Activated CD4-positive, alpha-beta T cell treated with anti-CD3 and anti-CD28 coated beads for 36 hours (primary cell): ENCODE measurements at regions not wholly inside any gene's neighbourhood (a gene's known extent, or its start where the extent isn't known, plus 50 kb on each side); places are given as distances from the start of the nearest gene placed in this dataset.
A peak's percentile ranks its signal among the peaks of the same experiment; 100 is the strongest.

ENCODE experiments used
- ATAC-seq: fragments of 200-7000 bp; cut with Tn5 transposase; one replicate; pipeline ENCODE4 v1.10.0; 2021; ENCODE audit warnings: mild to moderate bottlenecking, moderate library complexity
- CTCF ChIA-PET: fragments of 350-600 bp; sonication (Branson Sonifier 250); formaldehyde crosslinking; loops from one replicate; lab custom pipeline; 2021; ENCODE audit warnings: antibody characterized with exemption; lab: Charles Lee
- POLR2A ChIA-PET: fragments of 350-600 bp; sonication (Branson Sonifier 250); formaldehyde crosslinking; loops from one replicate; lab custom pipeline; 2021; ENCODE audit warnings: antibody characterized with exemption, inconsistent platforms; lab: Charles Lee
- DNase-seq: peaks from one replicate; pipeline ENCODE4 v3.0.0-alpha.2; 2020
- H3K27ac Mint-ChIP-seq: one replicate; pipeline ENCODE4 v1.8.0; 2021; ENCODE audit warnings: mixed read lengths
- H3K27me3 Mint-ChIP-seq: one replicate; pipeline ENCODE4 v1.8.0; 2021; ENCODE audit warnings: mixed read lengths
- H3K36me3 Mint-ChIP-seq: one replicate; pipeline ENCODE4 v1.8.0; 2021; ENCODE audit warnings: low read depth, mixed read lengths
- H3K4me1 Mint-ChIP-seq: one replicate; pipeline ENCODE4 v1.8.0; 2021; ENCODE audit warnings: mixed read lengths
- H3K4me3 Mint-ChIP-seq: one replicate; pipeline ENCODE4 v1.8.0; 2021; ENCODE audit warnings: mild to moderate bottlenecking, moderate library complexity, mixed read lengths
- H3K9me3 Mint-ChIP-seq: one replicate; pipeline ENCODE4 v1.8.0; 2021; ENCODE audit warnings: low read depth, mixed read lengths
- intact Hi-C, 2 experiments: fragments of 100-400 bp; cut with DNase I in 1 of 2; cut with micrococcal nuclease in 1 of 2; formaldehyde crosslinking; loops; one replicate each; pipeline versions ENCODE4 v1.14.2 to v1.15.1; 2022 to 2024; cut with DNase I, micrococcal nuclease

DNA sequence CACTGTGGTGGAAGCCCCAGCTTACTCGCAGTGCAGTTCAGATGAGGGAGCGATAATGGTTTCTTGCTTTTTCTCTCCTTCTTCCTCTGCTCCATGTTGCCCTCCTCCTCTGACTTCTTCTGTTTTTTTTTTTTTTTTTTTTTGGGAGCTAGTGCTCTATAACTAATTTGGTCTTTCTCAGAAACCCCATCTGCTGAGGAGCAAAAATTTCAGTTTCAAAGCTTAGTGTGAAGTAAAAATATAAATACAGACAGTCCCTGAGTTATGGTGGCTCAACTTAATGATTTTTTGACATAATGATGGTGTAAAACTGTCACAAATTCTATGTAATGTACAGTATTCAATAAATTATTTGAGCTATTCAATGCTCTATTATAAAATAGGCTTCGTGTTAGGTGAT is 120.7 kb downstream of the TBX19 start:
- no peak for ATAC-seq
- no peak overlapping the region for H3K4me3 Mint-ChIP-seq
- intact Hi-C loops = no loop called here
- no peaks in the 10 kb centered on the region for H3K27me3 Mint-ChIP-seq
- H3K4me1 Mint-ChIP-seq = peaks cover 12% of the 10 kb centered on the region
- ChIA-PET CTCF (interaction anchor here (0.9 kb wide), 1 partner anchor 19 kb away, joined by 4 read pairs; no protein-coding TSS in a partner anchor), POLR2A (interaction anchor here (0.7 kb wide), 1 partner anchor 42 kb away, joined by 4 read pairs; no protein-coding TSS in a partner anchor)
- no peak for DNase-seq
- H3K27ac Mint-ChIP-seq = no peak overlapping the region
- no peaks in the 10 kb centered on the region for H3K9me3 Mint-ChIP-seq
- H3K36me3 Mint-ChIP-seq = no peaks in the 10 kb centered on the region

GRCh38 chr1:168400139-168400538 is 119.5 kb downstream of the TBX19 start:
- Mint-ChIP-seq H3K4me3 (no peak overlapping the region), H3K27me3 (no peaks in the 10 kb centered on the region), H3K9me3 (no peaks in the 10 kb centered on the region), H3K27ac (no peak overlapping the region), H3K36me3 (no peaks in the 10 kb centered on the region), H3K4me1 (peaks cover 12% of the 10 kb centered on the region)
- DNase-seq (no peak), ATAC-seq (peak; percentile 63)
- CTCF ChIA-PET = interaction anchor here (1.0 to 1.5 kb wide), 2 partner anchors 11 to 34 kb away, joined by 3 read pairs; no protein-coding TSS in a partner anchor
- intact Hi-C loops = no loop called here
- POLR2A ChIA-PET = no interaction called here

GRCh38 chr1:168397806-168398205 is 117.1 kb downstream of the TBX19 start:
- intact Hi-C loops = no loop called here
- CTCF ChIA-PET = interaction anchor here (0.7 to 1.3 kb wide), 4 partner anchors 8 to 141 kb away, joined by 3 read pairs; no protein-coding TSS in a partner anchor
- no peaks in the 10 kb centered on the region for H3K36me3 Mint-ChIP-seq
- POLR2A ChIA-PET = no interaction called here
- DNase-seq (no peak), ATAC-seq (no peak)
- H3K4me3 Mint-ChIP-seq = no peak overlapping the region
- no peak overlapping the region for H3K27ac Mint-ChIP-seq
- H3K4me1 Mint-ChIP-seq = peaks cover 12% of the 10 kb centered on the region
- no peaks in the 10 kb centered on the region for H3K9me3 Mint-ChIP-seq
- H3K27me3 Mint-ChIP-seq = peaks cover 4% of the 10 kb centered on the region

DNA sequence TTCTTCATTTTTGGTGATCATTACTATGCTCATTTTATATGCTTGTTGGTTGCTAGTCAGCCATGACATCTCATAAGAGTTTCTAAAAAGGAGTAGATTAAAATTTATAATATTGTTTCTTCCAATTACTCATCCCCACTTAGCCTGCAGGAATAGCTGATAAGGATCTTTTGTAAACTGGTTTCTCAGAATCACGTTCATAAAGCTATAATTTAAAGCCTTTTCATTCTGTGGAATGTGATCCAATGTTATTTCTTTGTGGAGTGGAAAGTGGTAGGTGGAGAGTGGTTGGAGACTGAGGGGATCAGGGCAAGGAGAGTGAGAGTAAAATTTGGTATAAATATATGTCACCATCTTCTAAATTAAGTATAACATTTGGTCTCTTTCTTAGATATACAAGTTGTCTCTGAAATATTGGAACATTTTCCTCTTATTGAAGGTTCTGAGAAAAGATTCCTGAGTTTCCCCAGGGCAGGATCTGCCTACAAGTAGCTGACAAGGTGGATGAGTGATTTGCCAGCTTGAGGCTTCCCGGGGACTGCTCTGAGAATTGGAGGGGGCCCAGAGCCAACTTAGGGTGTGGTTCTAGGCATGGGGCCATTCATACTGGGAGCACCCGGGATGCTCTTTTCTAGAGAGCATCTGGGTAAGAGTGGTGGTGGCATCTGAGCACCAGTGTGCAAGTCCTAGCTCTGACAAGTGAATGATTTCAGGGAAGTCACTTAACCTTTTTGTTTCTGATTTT is 116.4 kb downstream of the TBX19 start:
- ATAC-seq (no peak), DNase-seq (no peak)
- H3K36me3 Mint-ChIP-seq = no peaks in the 10 kb centered on the region
- no peak overlapping the region for H3K4me3 Mint-ChIP-seq
- ChIA-PET CTCF (interaction anchor here (0.6 to 1.3 kb wide), 4 partner anchors 9 to 302 kb away, joined by 3 to 4 read pairs (median 3); no protein-coding TSS in a partner anchor), POLR2A (no interaction called here)
- no peak overlapping the region for H3K27ac Mint-ChIP-seq
- peaks cover 5% of the 10 kb centered on the region for H3K27me3 Mint-ChIP-seq
- no peaks in the 10 kb centered on the region for H3K9me3 Mint-ChIP-seq
- H3K4me1 Mint-ChIP-seq = peaks cover 15% of the 10 kb centered on the region
- intact Hi-C loops = no loop called here

DNA sequence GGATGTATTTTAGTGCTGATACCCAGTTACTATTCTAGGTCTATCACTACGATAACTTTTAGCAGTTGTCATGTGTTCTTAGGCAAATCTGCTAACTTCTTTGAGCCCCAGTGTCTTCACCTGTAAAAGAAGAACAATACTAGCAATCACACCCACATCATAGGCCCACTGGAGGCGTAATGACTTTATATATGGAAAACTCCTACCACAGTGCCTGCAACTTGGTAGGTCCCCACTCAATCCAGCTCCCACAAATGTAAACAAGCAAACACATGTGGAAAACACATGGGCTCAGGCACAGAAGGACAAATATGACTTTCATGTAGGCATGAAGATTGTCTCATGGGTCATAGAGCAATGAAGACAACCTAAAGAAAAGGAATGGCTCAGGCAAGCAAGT is 115.8 kb downstream of the TBX19 start:
- H3K9me3 Mint-ChIP-seq = no peaks in the 10 kb centered on the region
- H3K27me3 Mint-ChIP-seq = peaks cover 5% of the 10 kb centered on the region
- no peak overlapping the region for H3K27ac Mint-ChIP-seq
- no peak overlapping the region for H3K4me3 Mint-ChIP-seq
- no peak for DNase-seq
- ChIA-PET CTCF (interaction anchor here (1.3 kb wide), 2 partner anchors 8 to 54 kb away, joined by 3 read pairs; no protein-coding TSS in a partner anchor), POLR2A (no interaction called here)
- no peak for ATAC-seq
- peaks cover 16% of the 10 kb centered on the region for H3K4me1 Mint-ChIP-seq
- intact Hi-C loops = no loop called here
- H3K36me3 Mint-ChIP-seq = no peaks in the 10 kb centered on the region

DNA sequence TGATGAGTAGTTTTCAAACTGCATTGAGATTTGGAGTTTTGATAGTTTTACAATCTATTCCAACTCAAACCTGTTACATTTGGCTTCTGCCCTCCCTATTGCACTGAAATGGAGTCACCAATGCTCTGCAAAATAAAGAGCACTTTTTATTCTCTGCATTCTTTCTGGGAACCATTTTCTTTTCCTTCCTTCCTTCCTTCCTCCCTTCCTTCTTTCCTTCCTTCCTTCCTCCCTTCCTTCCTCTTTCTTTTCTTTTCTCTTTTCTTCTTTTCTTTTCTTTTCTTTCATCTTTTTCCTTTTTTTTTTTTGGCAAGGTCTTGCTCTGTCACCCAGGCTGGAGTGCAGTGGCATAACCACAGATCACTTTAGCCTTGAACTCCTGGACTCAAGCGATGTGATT is 114.2 kb downstream of the TBX19 start:
- peaks cover 16% of the 10 kb centered on the region for H3K4me1 Mint-ChIP-seq
- no peak overlapping the region for H3K27ac Mint-ChIP-seq
- H3K27me3 Mint-ChIP-seq = peaks cover 5% of the 10 kb centered on the region
- H3K9me3 Mint-ChIP-seq = no peaks in the 10 kb centered on the region
- no peak overlapping the region for H3K4me3 Mint-ChIP-seq
- intact Hi-C loops = no loop called here
- no peaks in the 10 kb centered on the region for H3K36me3 Mint-ChIP-seq
- ATAC-seq = no peak
- CTCF ChIA-PET = interaction anchor here (1.3 kb wide), 1 partner anchor 52 kb away, joined by 3 read pairs; no protein-coding TSS in a partner anchor
- POLR2A ChIA-PET = no interaction called here
- DNase-seq = no peak

DNA sequence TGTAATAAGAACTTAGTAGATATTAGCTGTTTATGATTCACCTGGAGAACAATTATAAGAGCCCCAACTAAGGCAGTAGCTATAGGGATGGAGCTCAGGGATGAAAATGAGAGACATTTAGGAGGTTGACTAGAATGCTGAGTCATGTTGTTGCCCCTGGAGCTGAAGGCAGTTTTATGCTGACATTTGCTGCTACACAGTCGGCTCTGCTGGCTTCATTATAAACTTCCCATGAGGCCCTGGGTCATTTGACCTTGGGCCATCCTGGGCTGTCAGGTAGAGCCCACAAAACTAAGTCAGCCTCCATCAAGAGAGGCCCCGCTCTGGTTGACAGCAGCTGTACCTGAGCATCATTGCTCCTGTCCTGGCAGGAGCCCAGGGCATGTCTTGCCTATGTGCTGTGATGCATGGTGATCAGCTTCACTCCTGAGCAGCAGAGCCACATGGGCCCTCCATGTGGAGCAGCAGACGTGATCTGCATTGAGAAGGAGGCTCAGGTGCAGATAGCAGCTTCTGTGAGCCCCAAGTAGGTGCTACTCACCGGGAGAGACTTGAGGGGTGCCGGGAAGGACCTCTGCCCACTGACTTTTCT is 112.4 kb downstream of the TBX19 start:
- peaks cover 8% of the 10 kb centered on the region for H3K4me1 Mint-ChIP-seq
- no peak overlapping the region for H3K4me3 Mint-ChIP-seq
- no peak for DNase-seq
- ATAC-seq = no peak
- no peak overlapping the region for H3K27ac Mint-ChIP-seq
- peaks cover 8% of the 10 kb centered on the region for H3K27me3 Mint-ChIP-seq
- no peaks in the 10 kb centered on the region for H3K9me3 Mint-ChIP-seq
- ChIA-PET POLR2A (no interaction called here), CTCF (interaction anchor here (1.0 to 1.5 kb wide), 2 partner anchors 18 to 50 kb away, joined by 3 read pairs; no protein-coding TSS in a partner anchor)
- intact Hi-C loops = no loop called here
- no peaks in the 10 kb centered on the region for H3K36me3 Mint-ChIP-seq

GRCh38 chr1:168391851-168392681 is 111.4 kb downstream of the TBX19 start:
- Mint-ChIP-seq H3K4me1 (peaks cover 18% of the 10 kb centered on the region), H3K36me3 (no peaks in the 10 kb centered on the region), H3K4me3 (no peak overlapping the region), H3K9me3 (no peaks in the 10 kb centered on the region), H3K27ac (no peak overlapping the region), H3K27me3 (peaks cover 8% of the 10 kb centered on the region)
- ATAC-seq = no peak
- intact Hi-C loops = no loop called here
- ChIA-PET POLR2A (no interaction called here), CTCF (interaction anchor here (0.6 to 1.5 kb wide), 4 partner anchors 17 to 743 kb away, joined by 3 to 4 read pairs (median 3); no protein-coding TSS in a partner anchor)
- DNase-seq = no peak

GRCh38 chr1:168390271-168390670 is 109.6 kb downstream of the TBX19 start:
- Mint-ChIP-seq H3K27ac (no peak overlapping the region), H3K27me3 (peaks cover 8% of the 10 kb centered on the region), H3K4me3 (no peak overlapping the region), H3K4me1 (peaks cover 21% of the 10 kb centered on the region), H3K9me3 (no peaks in the 10 kb centered on the region), H3K36me3 (no peaks in the 10 kb centered on the region)
- POLR2A ChIA-PET = no interaction called here
- CTCF ChIA-PET = interaction anchor here (0.6 to 1.4 kb wide), 3 partner anchors 48 to 940 kb away, joined by 3 to 8 read pairs (median 3); no protein-coding TSS in a partner anchor
- ATAC-seq (no peak), DNase-seq (no peak)
- intact Hi-C loops = no loop called here

DNA sequence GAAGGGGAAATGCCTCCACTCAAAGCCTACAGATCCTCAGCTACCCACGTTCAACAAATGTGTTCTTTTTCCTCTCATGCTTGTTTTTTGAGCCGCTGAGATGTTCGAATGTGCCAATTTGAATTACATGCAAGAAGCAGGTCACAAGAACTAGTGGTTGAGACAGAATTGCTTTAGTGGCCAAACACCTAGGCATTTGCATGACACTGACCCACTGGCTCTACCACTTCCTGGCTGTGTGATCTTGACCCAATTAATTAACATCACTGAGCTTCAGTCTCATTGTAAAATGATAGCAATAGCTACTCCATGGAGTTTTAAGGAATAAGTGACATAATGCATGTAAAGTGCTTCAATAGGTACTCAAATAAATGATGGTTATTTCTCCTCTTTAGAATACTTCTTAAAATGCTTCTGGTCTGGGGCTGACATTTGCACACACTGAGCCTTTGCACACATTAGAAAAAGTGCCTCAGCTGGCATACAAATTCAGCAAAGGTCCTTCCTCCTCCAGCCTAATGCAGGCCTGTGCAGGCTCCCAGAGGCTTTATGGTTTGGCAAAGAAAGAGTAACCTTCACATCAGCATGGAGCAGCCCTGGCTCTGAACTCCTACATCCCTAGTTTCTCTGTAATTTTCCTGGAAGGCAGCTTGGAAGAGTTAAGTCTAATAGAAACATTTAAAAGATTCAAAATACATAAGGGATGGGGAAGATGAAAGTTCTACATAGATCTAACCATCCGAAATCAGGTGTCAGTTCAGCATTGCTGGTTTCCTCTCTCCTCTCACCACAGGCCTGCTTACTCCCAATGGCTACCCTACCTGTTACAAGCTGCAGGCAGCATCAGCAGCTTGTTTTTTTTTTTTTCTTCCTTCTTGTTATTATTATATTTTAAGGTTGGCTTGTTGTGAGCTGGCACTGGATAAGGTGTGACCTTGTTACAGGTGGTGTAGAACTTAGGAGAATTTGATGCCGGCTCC is 107.4 kb downstream of the TBX19 start:
- Mint-ChIP-seq H3K27ac (no peak overlapping the region), H3K27me3 (peaks cover 4% of the 10 kb centered on the region), H3K36me3 (no peaks in the 10 kb centered on the region), H3K4me3 (no peak overlapping the region), H3K4me1 (peaks cover 21% of the 10 kb centered on the region), H3K9me3 (no peaks in the 10 kb centered on the region)
- ATAC-seq = no peak
- ChIA-PET CTCF (interaction anchor here (0.7 to 4.1 kb wide), 9 partner anchors 8 to 368 kb away, joined by 3 to 23 read pairs (median 4); no protein-coding TSS in a partner anchor), POLR2A (interaction anchor here (1.0 kb wide), 1 partner anchor 21 kb away, joined by 3 read pairs; no protein-coding TSS in a partner anchor)
- no peak for DNase-seq
- intact Hi-C loops = loop anchor here in 1 of 2 experiments (1.0 to 2.0 kb wide), 2 partner anchors 21 to 45 kb away; no protein-coding TSS in a partner anchor
